WTC11 (cell line): ENCODE measurements at regions not wholly inside any gene's neighbourhood (a gene's known extent, or its start where the extent isn't known, plus 50 kb on each side); places are given as distances from the start of the nearest gene placed in this dataset.

Experiments used
- ATAC-seq: fragments of 200-7000 bp; cut with Tn5 transposase; 2 replicates; pipeline ENCODE4 v1.10.0; 2021; ENCODE audit warnings: mild to moderate bottlenecking, moderate library complexity
- CTCF ChIA-PET: fragments of 300-600 bp; sonication (Branson Sonifier 250); formaldehyde crosslinking; loops from one replicate; lab custom pipeline; 2021; ENCODE audit warnings: antibody characterized with exemption; lab: Charles Lee
- POLR2A ChIA-PET: fragments of 350-600 bp; sonication (Branson Sonifier 250); formaldehyde crosslinking; loops from one replicate; lab custom pipeline; 2021; ENCODE audit warnings: antibody characterized with exemption; lab: Charles Lee
- DNase-seq: peaks from one replicate; pipeline ENCODE4 v3.0.0; 2021; ENCODE audit warnings: low spot score
- H3K27ac Mint-ChIP-seq: 2 replicates; pipeline ENCODE4 v1.8.0; 2021; ENCODE audit warnings: mixed read lengths
- H3K27me3 Mint-ChIP-seq: 2 replicates; pipeline ENCODE4 v1.8.0; 2021; ENCODE audit warnings: low read depth, mild to moderate bottlenecking, moderate library complexity, mixed read lengths
- H3K36me3 Mint-ChIP-seq: 2 replicates; pipeline ENCODE4 v1.8.0; 2021; ENCODE audit warnings: mixed read lengths
- H3K4me1 Mint-ChIP-seq: 2 replicates; pipeline ENCODE4 v1.8.0; 2022; ENCODE audit warnings: mixed read lengths
- H3K4me3 Mint-ChIP-seq: 2 replicates; pipeline ENCODE4 v1.8.0; 2021; ENCODE audit warnings: mild to moderate bottlenecking, moderate library complexity, mixed read lengths
- H3K9me3 Mint-ChIP-seq: 2 replicates; pipeline ENCODE4 v1.8.0; 2021; ENCODE audit warnings: mixed read lengths
- AR ChIP-seq: fragments of 250-450 bp; sonication (Bioruptor Pico); IDR thresholded peaks from 2 replicates; pipeline ENCODE4 v1.9.0; 2021; ENCODE audit warnings: mild to moderate bottlenecking
- ATF6 ChIP-seq: sonication (generic); formaldehyde crosslinking; IDR thresholded peaks from 2 replicates; pipeline ENCODE4 v1.8.1; 2023; ENCODE audit warnings: mild to moderate bottlenecking, missing genetic modification reagents
- CREB1 ChIP-seq: sonication (generic); formaldehyde crosslinking; IDR thresholded peaks from 2 replicates; pipeline ENCODE4 v1.8.0; 2023; ENCODE audit warnings: mild to moderate bottlenecking, missing genetic modification reagents
- ELF4 ChIP-seq: sonication (generic); formaldehyde crosslinking; IDR thresholded peaks from 2 replicates; pipeline ENCODE4 v1.8.1; 2022; ENCODE audit warnings: low read depth, mild to moderate bottlenecking, moderate library complexity, missing genetic modification reagents
- EMX1 ChIP-seq: fragments of 250-450 bp; sonication (Bioruptor Pico); IDR thresholded peaks from 2 replicates; pipeline ENCODE4 v1.8.0; 2021; ENCODE audit warnings: mild to moderate bottlenecking
- ETV6 ChIP-seq: sonication (generic); formaldehyde crosslinking; IDR thresholded peaks from 2 replicates; pipeline ENCODE4 v1.8.1; 2022; ENCODE audit warnings: mild to moderate bottlenecking, missing genetic modification reagents
- KAT7 ChIP-seq: sonication (generic); formaldehyde crosslinking; IDR thresholded peaks from 2 replicates; pipeline ENCODE4 v1.8.1; 2023; ENCODE audit warnings: missing genetic modification reagents, mild to moderate bottlenecking, borderline replicate concordance
- MAX ChIP-seq: sonication (generic); formaldehyde crosslinking; IDR thresholded peaks from 2 replicates; pipeline ENCODE4 v1.8.0; 2022; ENCODE audit warnings: mild to moderate bottlenecking, missing genetic modification reagents
- NFATC4 ChIP-seq: fragments of 250-450 bp; sonication (Bioruptor Pico); IDR thresholded peaks from 2 replicates; pipeline ENCODE4 v1.9.0; 2021; ENCODE audit warnings: mild to moderate bottlenecking
- NR2C2 ChIP-seq: sonication (generic); formaldehyde crosslinking; IDR thresholded peaks from 2 replicates; pipeline ENCODE4 v1.8.0; 2022; ENCODE audit warnings: mild to moderate bottlenecking, missing genetic modification reagents
- SOX15 ChIP-seq: fragments of 250-450 bp; sonication (Bioruptor Pico); IDR thresholded peaks from 2 replicates; pipeline ENCODE4 v1.9.0; 2021; ENCODE audit warnings: mild to moderate bottlenecking
- ZBTB43 ChIP-seq: sonication (generic); formaldehyde crosslinking; IDR thresholded peaks from 2 replicates; pipeline ENCODE4 v1.8.1; 2023; ENCODE audit warnings: mild to moderate bottlenecking, missing genetic modification reagents
- ZNF317 ChIP-seq: sonication (generic); formaldehyde crosslinking; IDR thresholded peaks from 2 replicates; pipeline ENCODE4 v1.8.1; 2023; ENCODE audit warnings: low read depth, mild to moderate bottlenecking, moderate library complexity, missing genetic modification reagents, borderline replicate concordance
- ZNF416 ChIP-seq: fragments of 250-450 bp; sonication (Bioruptor Pico); IDR thresholded peaks from 2 replicates; pipeline ENCODE4 v1.9.0; 2021; ENCODE audit warnings: mild to moderate bottlenecking, inconsistent platforms
- TF ChIP-seq, protein P1 (sequence below): sonication (generic); formaldehyde crosslinking; IDR thresholded peaks from 2 replicates; pipeline ENCODE4 v1.8.1; 2023; ENCODE audit warnings: mild to moderate bottlenecking, missing genetic modification reagents, borderline replicate concordance
- TF ChIP-seq, protein P2 (sequence below): sonication (generic); formaldehyde crosslinking; IDR thresholded peaks from 2 replicates; pipeline ENCODE4 v1.8.0; 2023; ENCODE audit warnings: missing genetic modification reagents, mild to moderate bottlenecking, borderline replicate concordance
- TF ChIP-seq, protein P3 (sequence below): sonication (generic); formaldehyde crosslinking; IDR thresholded peaks from 2 replicates; pipeline ENCODE4 v1.8.1; 2023; ENCODE audit warnings: mild to moderate bottlenecking, missing genetic modification reagents, moderate library complexity
- TF ChIP-seq, protein P4 (sequence below): fragments of 250-450 bp; sonication (Bioruptor Pico); IDR thresholded peaks from 2 replicates; pipeline ENCODE4 v1.9.0; 2021; ENCODE audit warnings: mild to moderate bottlenecking, borderline replicate concordance

DNA sequence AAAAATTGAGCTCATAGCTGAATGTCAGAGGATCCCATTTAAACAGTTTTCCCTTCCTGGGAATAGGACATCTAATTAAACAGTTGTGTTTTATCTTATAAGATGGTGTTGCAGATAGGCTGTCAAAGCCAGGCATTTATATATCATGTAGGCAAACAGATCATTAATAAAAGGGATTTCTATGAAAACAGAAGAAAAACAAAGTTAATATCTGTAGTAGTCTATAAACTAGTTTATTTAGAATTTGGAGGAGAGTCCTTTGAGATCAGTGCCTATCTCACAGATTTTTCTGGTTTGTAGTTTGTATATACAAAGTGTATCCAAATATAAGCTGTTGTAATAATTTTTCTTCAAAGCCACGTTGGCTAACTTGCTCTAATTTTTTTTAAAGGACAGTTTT lies 1738.2 kb upstream of the PIK3C3 start:
- Mint-ChIP-seq H3K27ac (no peak overlapping the region), H3K4me3 (no peak overlapping the region), H3K36me3 (peaks cover 17% of the 10 kb centered on the region), H3K4me1 (peaks cover 12% of the 10 kb centered on the region), H3K9me3 (peaks cover 21% of the 10 kb centered on the region), H3K27me3 (no peaks in the 10 kb centered on the region)
- DNase-seq (no peak), ATAC-seq (no peak)
- ChIA-PET POLR2A (no interaction called here), CTCF (no interaction called here)
- no peak for TF ChIP-seq ETV6 (CRISPR knock-in tag)
- TF ChIP-seq, protein P1, sequence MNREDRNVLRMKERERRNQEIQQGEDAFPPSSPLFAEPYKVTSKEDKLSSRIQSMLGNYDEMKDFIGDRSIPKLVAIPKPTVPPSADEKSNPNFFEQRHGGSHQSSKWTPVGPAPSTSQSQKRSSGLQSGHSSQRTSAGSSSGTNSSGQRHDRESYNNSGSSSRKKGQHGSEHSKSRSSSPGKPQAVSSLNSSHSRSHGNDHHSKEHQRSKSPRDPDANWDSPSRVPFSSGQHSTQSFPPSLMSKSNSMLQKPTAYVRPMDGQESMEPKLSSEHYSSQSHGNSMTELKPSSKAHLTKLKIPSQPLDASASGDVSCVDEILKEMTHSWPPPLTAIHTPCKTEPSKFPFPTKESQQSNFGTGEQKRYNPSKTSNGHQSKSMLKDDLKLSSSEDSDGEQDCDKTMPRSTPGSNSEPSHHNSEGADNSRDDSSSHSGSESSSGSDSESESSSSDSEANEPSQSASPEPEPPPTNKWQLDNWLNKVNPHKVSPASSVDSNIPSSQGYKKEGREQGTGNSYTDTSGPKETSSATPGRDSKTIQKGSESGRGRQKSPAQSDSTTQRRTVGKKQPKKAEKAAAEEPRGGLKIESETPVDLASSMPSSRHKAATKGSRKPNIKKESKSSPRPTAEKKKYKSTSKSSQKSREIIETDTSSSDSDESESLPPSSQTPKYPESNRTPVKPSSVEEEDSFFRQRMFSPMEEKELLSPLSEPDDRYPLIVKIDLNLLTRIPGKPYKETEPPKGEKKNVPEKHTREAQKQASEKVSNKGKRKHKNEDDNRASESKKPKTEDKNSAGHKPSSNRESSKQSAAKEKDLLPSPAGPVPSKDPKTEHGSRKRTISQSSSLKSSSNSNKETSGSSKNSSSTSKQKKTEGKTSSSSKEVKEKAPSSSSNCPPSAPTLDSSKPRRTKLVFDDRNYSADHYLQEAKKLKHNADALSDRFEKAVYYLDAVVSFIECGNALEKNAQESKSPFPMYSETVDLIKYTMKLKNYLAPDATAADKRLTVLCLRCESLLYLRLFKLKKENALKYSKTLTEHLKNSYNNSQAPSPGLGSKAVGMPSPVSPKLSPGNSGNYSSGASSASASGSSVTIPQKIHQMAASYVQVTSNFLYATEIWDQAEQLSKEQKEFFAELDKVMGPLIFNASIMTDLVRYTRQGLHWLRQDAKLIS (CRISPR knock-in tag) = no peak
- no peak for TF ChIP-seq ZNF317 (CRISPR knock-in tag)
- TF ChIP-seq, protein P2, sequence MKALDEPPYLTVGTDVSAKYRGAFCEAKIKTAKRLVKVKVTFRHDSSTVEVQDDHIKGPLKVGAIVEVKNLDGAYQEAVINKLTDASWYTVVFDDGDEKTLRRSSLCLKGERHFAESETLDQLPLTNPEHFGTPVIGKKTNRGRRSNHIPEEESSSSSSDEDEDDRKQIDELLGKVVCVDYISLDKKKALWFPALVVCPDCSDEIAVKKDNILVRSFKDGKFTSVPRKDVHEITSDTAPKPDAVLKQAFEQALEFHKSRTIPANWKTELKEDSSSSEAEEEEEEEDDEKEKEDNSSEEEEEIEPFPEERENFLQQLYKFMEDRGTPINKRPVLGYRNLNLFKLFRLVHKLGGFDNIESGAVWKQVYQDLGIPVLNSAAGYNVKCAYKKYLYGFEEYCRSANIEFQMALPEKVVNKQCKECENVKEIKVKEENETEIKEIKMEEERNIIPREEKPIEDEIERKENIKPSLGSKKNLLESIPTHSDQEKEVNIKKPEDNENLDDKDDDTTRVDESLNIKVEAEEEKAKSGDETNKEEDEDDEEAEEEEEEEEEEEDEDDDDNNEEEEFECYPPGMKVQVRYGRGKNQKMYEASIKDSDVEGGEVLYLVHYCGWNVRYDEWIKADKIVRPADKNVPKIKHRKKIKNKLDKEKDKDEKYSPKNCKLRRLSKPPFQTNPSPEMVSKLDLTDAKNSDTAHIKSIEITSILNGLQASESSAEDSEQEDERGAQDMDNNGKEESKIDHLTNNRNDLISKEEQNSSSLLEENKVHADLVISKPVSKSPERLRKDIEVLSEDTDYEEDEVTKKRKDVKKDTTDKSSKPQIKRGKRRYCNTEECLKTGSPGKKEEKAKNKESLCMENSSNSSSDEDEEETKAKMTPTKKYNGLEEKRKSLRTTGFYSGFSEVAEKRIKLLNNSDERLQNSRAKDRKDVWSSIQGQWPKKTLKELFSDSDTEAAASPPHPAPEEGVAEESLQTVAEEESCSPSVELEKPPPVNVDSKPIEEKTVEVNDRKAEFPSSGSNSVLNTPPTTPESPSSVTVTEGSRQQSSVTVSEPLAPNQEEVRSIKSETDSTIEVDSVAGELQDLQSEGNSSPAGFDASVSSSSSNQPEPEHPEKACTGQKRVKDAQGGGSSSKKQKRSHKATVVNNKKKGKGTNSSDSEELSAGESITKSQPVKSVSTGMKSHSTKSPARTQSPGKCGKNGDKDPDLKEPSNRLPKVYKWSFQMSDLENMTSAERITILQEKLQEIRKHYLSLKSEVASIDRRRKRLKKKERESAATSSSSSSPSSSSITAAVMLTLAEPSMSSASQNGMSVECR (CRISPR knock-in tag) = no peak
- no peak for TF ChIP-seq CREB1 (CRISPR knock-in tag)
- TF ChIP-seq, protein P3, sequence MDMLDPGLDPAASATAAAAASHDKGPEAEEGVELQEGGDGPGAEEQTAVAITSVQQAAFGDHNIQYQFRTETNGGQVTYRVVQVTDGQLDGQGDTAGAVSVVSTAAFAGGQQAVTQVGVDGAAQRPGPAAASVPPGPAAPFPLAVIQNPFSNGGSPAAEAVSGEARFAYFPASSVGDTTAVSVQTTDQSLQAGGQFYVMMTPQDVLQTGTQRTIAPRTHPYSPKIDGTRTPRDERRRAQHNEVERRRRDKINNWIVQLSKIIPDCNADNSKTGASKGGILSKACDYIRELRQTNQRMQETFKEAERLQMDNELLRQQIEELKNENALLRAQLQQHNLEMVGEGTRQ (CRISPR knock-in tag) = no peak
- no peak for TF ChIP-seq NR2C2 (CRISPR knock-in tag)
- no peak for TF ChIP-seq ELF4 (CRISPR knock-in tag)
- TF ChIP-seq AR = no peak
- no peak for TF ChIP-seq ATF6 (CRISPR knock-in tag)
- no peak for TF ChIP-seq SOX15 (CRISPR knock-in tag)
- TF ChIP-seq ZBTB43 (CRISPR knock-in tag) = no peak
- TF ChIP-seq, protein P4, sequence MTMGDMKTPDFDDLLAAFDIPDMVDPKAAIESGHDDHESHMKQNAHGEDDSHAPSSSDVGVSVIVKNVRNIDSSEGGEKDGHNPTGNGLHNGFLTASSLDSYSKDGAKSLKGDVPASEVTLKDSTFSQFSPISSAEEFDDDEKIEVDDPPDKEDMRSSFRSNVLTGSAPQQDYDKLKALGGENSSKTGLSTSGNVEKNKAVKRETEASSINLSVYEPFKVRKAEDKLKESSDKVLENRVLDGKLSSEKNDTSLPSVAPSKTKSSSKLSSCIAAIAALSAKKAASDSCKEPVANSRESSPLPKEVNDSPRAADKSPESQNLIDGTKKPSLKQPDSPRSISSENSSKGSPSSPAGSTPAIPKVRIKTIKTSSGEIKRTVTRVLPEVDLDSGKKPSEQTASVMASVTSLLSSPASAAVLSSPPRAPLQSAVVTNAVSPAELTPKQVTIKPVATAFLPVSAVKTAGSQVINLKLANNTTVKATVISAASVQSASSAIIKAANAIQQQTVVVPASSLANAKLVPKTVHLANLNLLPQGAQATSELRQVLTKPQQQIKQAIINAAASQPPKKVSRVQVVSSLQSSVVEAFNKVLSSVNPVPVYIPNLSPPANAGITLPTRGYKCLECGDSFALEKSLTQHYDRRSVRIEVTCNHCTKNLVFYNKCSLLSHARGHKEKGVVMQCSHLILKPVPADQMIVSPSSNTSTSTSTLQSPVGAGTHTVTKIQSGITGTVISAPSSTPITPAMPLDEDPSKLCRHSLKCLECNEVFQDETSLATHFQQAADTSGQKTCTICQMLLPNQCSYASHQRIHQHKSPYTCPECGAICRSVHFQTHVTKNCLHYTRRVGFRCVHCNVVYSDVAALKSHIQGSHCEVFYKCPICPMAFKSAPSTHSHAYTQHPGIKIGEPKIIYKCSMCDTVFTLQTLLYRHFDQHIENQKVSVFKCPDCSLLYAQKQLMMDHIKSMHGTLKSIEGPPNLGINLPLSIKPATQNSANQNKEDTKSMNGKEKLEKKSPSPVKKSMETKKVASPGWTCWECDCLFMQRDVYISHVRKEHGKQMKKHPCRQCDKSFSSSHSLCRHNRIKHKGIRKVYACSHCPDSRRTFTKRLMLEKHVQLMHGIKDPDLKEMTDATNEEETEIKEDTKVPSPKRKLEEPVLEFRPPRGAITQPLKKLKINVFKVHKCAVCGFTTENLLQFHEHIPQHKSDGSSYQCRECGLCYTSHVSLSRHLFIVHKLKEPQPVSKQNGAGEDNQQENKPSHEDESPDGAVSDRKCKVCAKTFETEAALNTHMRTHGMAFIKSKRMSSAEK (CRISPR knock-in tag) = no peak
- no peak for TF ChIP-seq EMX1 (CRISPR knock-in tag)
- TF ChIP-seq KAT7 (CRISPR knock-in tag) = no peak
- no peak for TF ChIP-seq NFATC4 (CRISPR knock-in tag)
- TF ChIP-seq MAX (CRISPR knock-in tag) = no peak
- TF ChIP-seq ZNF416 (CRISPR knock-in tag) = no peak
